Dendritic cell treated with granulocyte-macrophage colony-stimulating factor and Interleukin-4, amounts not matched to agents 40 ng/mL and 50 ng/mL, for 4 days (primary cell): ENCODE measurements at regions not wholly inside any gene's neighbourhood (a gene's known extent, or its start where the extent isn't known, plus 50 kb on each side); places are given as distances from the start of the nearest gene placed in this dataset.
"Not testable (repeated sequence)": the region's sequence is repeated elsewhere in the genome, so short reads cannot be mapped to it uniquely, and the experiment has no call there.

Experiments
- H3K27ac Mint-ChIP-seq: one replicate; pipeline ENCODE4 v1.8.0; 2022; ENCODE audit warnings: mild to moderate bottlenecking, mixed read lengths
- H3K27me3 Mint-ChIP-seq: one replicate; pipeline ENCODE4 v1.8.0; 2022; ENCODE audit warnings: mild to moderate bottlenecking, mixed read lengths
- H3K36me3 Mint-ChIP-seq: one replicate; pipeline ENCODE4 v1.8.0; 2022; ENCODE audit warnings: low read depth, mixed read lengths
- H3K4me1 Mint-ChIP-seq: one replicate; pipeline ENCODE4 v1.8.0; 2022; ENCODE audit warnings: low read depth, mixed read lengths
- H3K4me3 Mint-ChIP-seq: one replicate; pipeline ENCODE4 v1.8.0; 2022; ENCODE audit warnings: mild to moderate bottlenecking, moderate library complexity, mixed read lengths
- H3K9me3 Mint-ChIP-seq: one replicate; pipeline ENCODE4 v1.8.0; 2022; ENCODE audit warnings: mixed read lengths
- intact Hi-C: fragments of 100-400 bp; cut with micrococcal nuclease; formaldehyde crosslinking; loops from one replicate; pipeline ENCODE4 v1.15.0; 2022

DNA sequence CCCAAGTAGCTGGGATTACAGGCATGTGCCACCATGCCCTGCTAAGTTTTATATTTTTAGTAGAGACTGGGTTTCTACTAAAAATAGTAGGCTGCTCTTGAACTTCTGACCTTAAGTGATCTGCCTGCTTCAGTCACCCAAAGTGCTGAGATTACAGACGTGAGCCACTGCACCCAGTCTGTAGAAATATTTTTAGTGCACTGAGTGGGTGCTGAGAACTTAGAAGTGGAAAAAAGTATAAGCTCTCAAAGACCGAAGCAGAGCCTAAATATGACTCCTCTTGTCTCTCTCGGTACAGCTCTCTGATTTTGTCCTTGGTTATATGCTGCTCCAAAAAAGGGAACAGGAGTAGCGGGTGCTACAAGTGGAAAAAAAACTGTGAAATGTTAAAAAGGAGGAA is 353.8 kb upstream of the IZUMO3 start:
- no peaks in the 10 kb centered on the region for H3K36me3 Mint-ChIP-seq
- no peaks in the 10 kb centered on the region for H3K9me3 Mint-ChIP-seq
- intact Hi-C loops: no loop called here
- H3K4me3 Mint-ChIP-seq: no peak overlapping the region
- H3K27ac Mint-ChIP-seq: no peak overlapping the region
- no peaks in the 10 kb centered on the region for H3K27me3 Mint-ChIP-seq
- H3K4me1 Mint-ChIP-seq: no peaks in the 10 kb centered on the region

DNA sequence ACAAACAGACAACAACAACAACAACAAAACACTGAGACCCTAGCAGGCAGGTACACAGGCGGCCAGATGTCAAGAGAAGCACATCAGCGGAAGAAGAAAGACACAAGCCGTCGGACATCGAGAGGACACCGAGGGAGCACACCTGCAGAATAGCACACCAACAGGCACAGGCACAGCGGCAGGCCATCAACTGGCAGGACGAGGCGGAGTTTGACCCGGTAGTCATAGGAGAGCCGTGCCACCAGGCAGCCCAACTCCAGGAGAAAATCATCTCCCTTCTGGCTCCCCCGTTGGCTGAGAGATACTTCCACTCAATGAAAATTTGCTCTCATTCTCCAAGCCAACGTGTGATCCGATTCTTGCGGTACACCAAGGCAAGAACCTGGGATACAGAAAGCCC is 352.1 kb upstream of the IZUMO3 start:
- no peaks in the 10 kb centered on the region for H3K4me1 Mint-ChIP-seq
- H3K9me3 Mint-ChIP-seq: peaks cover 5% of the 10 kb centered on the region
- no peak overlapping the region for H3K27ac Mint-ChIP-seq
- H3K27me3 Mint-ChIP-seq: no peaks in the 10 kb centered on the region
- H3K36me3 Mint-ChIP-seq: no peaks in the 10 kb centered on the region
- intact Hi-C loops: no loop called here
- no peak overlapping the region for H3K4me3 Mint-ChIP-seq

DNA sequence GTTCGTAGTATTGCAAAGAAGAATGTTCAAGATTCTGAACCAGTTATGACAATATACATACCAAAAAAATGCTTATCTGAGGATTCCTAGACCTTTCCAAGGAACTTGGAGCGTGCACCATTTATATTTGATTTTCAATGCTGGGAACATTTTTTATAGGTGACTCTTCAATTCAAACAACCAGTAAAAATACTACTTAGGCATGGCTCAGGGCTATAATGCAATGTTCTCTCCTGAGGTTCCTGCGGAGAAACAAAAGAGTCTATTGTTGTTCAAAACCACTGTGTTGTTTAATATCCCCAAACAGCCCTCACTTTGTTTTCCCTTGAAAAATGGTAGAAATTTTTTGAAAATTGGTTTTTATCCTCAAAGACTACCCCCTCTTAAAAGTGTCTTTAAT is 335.7 kb upstream of the IZUMO3 start:
- intact Hi-C loops: no loop called here
- H3K36me3 Mint-ChIP-seq: no peaks in the 10 kb centered on the region
- no peak overlapping the region for H3K27ac Mint-ChIP-seq
- no peaks in the 10 kb centered on the region for H3K27me3 Mint-ChIP-seq
- H3K4me3 Mint-ChIP-seq: no peak overlapping the region
- H3K9me3 Mint-ChIP-seq: no peaks in the 10 kb centered on the region
- H3K4me1 Mint-ChIP-seq: no peaks in the 10 kb centered on the region

DNA sequence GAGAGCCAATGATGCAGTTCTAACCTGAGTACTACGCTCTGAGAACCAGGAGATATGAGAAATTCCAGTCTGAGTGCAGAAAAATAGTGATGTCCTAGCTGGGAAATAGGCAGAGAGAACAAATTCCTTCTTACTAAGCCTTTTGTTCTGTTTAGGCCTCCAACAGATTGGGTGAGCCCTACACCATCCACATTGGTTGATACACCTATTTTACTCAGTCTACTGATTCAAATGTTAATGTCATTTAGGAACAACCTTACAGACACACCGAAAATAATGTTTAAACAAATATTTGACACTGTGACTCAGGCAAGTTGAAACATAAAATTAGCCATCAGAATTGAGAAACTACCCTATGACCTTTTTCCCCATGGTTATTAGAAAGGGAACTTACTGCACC is 333.9 kb upstream of the IZUMO3 start:
- H3K4me1 Mint-ChIP-seq: no peaks in the 10 kb centered on the region
- H3K9me3 Mint-ChIP-seq: no peaks in the 10 kb centered on the region
- no peak overlapping the region for H3K27ac Mint-ChIP-seq
- no peaks in the 10 kb centered on the region for H3K27me3 Mint-ChIP-seq
- H3K4me3 Mint-ChIP-seq: no peak overlapping the region
- intact Hi-C loops: no loop called here
- no peaks in the 10 kb centered on the region for H3K36me3 Mint-ChIP-seq

DNA sequence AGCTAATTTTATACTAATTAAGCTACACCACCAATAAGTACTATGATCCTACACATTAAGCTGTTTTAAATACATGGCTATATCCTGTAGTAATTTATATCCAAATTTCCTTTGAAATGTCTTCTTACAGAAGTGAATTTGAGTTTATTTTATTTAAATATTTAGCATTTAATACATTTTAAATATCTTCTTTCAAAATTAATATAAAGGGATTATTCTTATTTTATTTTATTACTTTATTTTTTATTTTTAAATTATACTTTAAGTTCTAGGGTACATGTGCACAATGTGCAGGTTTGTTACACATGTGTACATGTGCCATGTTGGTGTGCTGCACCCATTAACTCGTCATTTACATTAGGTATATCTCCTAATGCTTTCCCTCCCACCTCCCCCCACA is 310.9 kb upstream of the IZUMO3 start:
- H3K27me3 Mint-ChIP-seq, H3K4me1 Mint-ChIP-seq, H3K4me3 Mint-ChIP-seq, H3K27ac Mint-ChIP-seq, intact Hi-C loops, H3K36me3 Mint-ChIP-seq: not testable (repeated sequence)
- H3K9me3 Mint-ChIP-seq: peaks cover 17% of the 10 kb centered on the region

DNA sequence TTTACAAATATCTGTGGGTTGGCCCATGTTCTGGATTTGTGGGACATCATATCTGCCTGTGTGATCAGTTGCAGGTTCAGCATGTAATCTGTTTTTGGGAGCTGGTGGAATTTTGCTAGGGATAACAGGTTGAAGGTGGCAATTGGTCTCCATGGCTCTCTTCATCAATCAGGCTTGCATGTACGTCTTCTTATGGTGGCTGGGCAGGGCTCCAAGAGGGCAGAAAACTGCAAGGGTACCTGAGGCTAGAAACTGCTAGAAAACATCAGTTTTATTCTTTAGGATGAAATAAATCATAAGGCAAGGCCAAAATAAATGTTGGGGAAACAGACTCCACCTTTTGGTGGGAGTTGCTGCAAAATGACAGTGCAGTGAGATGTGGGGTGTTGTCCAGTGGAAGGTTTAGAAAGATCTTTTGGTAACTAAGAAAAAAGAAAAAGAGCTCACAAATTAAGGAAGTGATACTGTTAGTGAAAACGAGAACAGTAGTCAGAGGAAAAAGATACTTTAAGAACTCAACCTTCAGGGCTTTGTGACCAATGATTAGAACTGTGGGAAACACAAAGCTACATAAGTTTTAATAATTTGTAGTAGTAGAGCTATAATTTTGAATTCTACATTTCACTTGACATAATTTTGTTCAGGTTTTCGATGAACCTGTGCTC is 300.7 kb upstream of the IZUMO3 start:
- no peaks in the 10 kb centered on the region for H3K27me3 Mint-ChIP-seq

DNA sequence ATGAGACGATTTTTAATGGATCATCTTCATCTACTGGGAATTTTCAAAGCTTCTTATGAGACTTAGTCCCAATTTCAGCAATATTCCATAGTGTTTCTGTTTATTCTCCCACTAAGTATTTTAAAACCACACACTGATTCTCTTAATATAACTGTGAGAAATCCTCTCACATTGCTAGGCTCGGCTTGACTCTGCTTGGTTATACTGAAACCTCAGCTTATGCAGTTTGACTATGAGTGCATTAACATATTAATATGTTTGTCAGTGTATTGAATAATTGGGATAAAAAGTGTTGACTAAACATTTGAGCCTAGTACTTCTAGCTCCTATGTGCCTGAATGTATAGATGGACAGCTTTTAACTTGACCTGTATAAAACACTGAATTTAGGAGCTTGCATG is 298.5 kb upstream of the IZUMO3 start:
- no peak overlapping the region for H3K27ac Mint-ChIP-seq
- H3K36me3 Mint-ChIP-seq: no peaks in the 10 kb centered on the region
- intact Hi-C loops: no loop called here
- H3K4me3 Mint-ChIP-seq: no peak overlapping the region
- H3K4me1 Mint-ChIP-seq: no peaks in the 10 kb centered on the region
- H3K27me3 Mint-ChIP-seq: no peaks in the 10 kb centered on the region
- no peaks in the 10 kb centered on the region for H3K9me3 Mint-ChIP-seq

More for the DNA sequence above, 300.7 kb upstream of the IZUMO3 start:
- H3K9me3 Mint-ChIP-seq: no peaks in the 10 kb centered on the region
- no peak overlapping the region for H3K27ac Mint-ChIP-seq
- H3K36me3 Mint-ChIP-seq: no peaks in the 10 kb centered on the region
- H3K4me3 Mint-ChIP-seq: no peak overlapping the region
- no peaks in the 10 kb centered on the region for H3K4me1 Mint-ChIP-seq
- intact Hi-C loops: no loop called here

DNA sequence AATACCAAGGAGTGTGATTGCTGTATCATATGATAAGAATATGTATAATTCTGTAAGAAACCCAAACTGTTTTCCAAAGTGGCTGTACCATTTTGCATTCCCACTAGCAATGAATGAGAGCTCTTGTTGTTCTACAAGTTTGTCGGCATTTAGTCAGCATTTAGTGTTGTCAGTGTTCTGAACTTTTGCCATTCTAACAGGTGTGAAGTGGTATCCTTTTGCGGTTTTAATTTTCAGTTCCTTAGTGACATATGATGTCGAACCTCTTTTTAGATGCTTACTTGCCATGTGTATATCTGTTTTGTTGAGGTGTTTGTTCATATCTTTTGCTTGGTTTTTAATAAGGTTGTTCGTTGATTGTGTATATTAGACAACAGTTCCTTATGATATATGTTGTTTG is 296.3 kb upstream of the IZUMO3 start:
- intact Hi-C loops: no loop called here
- H3K27me3 Mint-ChIP-seq: no peaks in the 10 kb centered on the region
- no peak overlapping the region for H3K4me3 Mint-ChIP-seq
- H3K27ac Mint-ChIP-seq: no peak overlapping the region
- H3K36me3 Mint-ChIP-seq: no peaks in the 10 kb centered on the region
- no peaks in the 10 kb centered on the region for H3K9me3 Mint-ChIP-seq
- no peaks in the 10 kb centered on the region for H3K4me1 Mint-ChIP-seq

DNA sequence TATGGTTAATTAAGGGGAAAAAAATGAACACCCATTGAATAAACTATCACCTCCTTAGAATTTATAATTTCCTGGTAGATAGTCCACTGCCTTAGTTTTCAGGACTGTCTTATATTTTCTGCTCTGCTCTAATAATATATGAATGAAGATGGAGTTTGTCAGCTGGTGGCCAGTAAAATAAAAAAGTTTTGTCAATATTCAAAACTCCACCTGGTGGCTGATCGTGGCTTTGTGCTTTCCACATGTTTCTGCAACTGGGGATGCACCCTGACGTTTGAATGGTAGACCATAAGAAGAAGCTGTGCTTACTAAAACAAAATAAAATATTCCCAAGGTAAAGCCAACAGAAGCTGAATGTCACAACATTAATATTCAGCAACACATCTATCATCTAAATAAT is 286.6 kb upstream of the IZUMO3 start:
- Mint-ChIP-seq H3K27ac (no peak overlapping the region), H3K4me3 (no peak overlapping the region), H3K9me3 (no peaks in the 10 kb centered on the region), H3K4me1 (no peaks in the 10 kb centered on the region), H3K36me3 (no peaks in the 10 kb centered on the region), H3K27me3 (no peaks in the 10 kb centered on the region)
- intact Hi-C loops: no loop called here

DNA sequence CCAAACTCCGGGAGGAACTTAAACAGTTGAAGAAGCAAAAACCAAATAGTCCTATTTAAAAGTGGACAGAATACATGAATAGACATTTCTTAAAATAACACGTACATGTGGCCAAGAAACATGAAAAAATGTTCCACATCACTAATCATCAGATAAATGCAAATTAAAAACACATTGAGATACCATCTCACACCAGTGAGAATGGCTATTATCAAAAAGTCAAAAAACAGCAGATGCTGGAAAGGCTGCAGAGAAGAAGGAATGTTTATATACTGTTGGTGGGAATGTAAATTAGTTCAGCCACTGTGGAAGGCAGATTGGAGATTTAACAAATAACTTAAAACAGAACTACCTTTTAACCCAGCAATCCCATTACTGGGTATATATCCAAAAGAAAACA is 283.0 kb upstream of the IZUMO3 start:
- no peaks in the 10 kb centered on the region for H3K9me3 Mint-ChIP-seq
- no peak overlapping the region for H3K27ac Mint-ChIP-seq
- H3K36me3 Mint-ChIP-seq: no peaks in the 10 kb centered on the region
- no peaks in the 10 kb centered on the region for H3K27me3 Mint-ChIP-seq
- H3K4me1 Mint-ChIP-seq: no peaks in the 10 kb centered on the region
- intact Hi-C loops: no loop called here
- H3K4me3 Mint-ChIP-seq: no peak overlapping the region

DNA sequence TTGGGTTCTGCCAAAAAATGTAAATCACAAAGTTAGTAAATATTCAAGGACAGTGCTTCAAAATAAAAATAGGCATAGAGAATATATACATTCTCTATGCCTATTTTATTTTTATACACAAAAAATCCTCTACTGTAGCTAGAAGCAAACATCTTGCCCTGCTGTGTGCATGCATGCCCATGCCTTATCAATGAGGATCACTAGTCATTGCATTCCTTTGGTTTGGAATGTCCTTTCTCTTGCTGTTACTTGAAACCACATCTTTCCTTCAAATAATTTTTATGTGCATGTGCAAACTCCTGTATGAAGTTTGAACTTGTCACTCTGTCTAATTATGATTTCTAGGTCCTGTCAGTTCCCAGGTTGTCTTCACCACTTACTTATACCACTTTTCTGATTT is 278.9 kb upstream of the IZUMO3 start:
- Mint-ChIP-seq H3K9me3 (no peaks in the 10 kb centered on the region), H3K4me1 (no peaks in the 10 kb centered on the region), H3K27ac (no peak overlapping the region), H3K4me3 (no peak overlapping the region), H3K27me3 (no peaks in the 10 kb centered on the region), H3K36me3 (no peaks in the 10 kb centered on the region)
- intact Hi-C loops: no loop called here

DNA sequence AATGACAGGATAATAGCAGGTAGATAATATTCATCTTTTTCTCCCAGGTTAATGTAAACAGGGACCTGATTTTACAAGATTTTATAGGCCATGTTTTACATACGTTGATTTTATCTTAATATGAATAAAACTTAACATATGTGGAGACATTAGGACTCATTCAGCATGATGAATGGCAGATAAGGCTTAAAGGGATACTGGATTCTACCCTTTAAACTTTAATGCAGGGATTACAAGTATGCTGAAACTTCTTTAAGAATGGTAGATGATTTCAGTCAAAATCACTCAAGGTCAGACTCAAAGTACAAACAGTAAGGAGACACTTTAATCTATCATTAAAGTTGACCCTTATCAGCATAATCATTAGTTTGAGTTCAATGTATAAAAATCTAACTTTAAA is 274.5 kb upstream of the IZUMO3 start:
- no peaks in the 10 kb centered on the region for H3K27me3 Mint-ChIP-seq
- no peaks in the 10 kb centered on the region for H3K36me3 Mint-ChIP-seq
- intact Hi-C loops: no loop called here
- H3K27ac Mint-ChIP-seq: no peak overlapping the region
- no peaks in the 10 kb centered on the region for H3K9me3 Mint-ChIP-seq
- no peaks in the 10 kb centered on the region for H3K4me1 Mint-ChIP-seq
- H3K4me3 Mint-ChIP-seq: no peak overlapping the region

DNA sequence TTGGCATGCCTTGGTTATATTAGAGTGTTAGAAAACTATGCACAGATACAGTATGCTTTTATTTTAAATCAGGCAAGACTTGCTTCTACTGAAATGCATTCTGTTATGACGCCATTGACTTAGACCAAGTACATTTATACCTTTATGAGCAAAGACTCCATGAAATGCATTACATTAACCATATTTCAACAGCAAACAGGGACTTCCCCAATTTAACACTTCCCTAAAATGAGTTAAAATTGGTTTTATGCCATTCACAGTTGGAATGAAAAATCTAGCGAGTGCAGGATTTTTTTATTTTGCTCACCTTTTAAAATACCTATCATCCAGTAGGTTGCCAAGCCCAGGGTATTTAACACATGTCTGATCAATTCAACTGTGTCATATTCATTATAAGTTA is 272.1 kb upstream of the IZUMO3 start:
- intact Hi-C loops: no loop called here
- no peaks in the 10 kb centered on the region for H3K36me3 Mint-ChIP-seq

DNA sequence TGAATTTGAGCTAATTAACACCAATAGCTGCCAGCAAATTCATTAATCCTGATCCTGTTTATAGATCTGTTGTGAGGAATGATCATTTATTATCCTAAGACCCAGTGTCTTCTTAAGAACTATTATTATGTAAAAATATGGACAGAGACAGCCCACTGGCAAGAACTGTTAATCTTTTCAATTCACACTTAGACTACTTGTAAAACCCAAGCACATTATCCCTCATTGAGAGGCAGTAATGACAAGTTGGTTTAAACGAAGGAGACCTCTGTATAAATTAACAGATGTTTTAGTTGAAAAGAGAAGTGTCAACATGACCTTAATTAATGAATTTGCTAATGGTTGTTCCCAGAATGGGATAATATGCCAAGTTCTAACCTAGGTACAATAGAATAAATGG is 270.3 kb upstream of the IZUMO3 start:
- Mint-ChIP-seq H3K36me3 (no peaks in the 10 kb centered on the region), H3K9me3 (no peaks in the 10 kb centered on the region), H3K27ac (no peak overlapping the region), H3K27me3 (no peaks in the 10 kb centered on the region), H3K4me3 (no peak overlapping the region), H3K4me1 (no peaks in the 10 kb centered on the region)
- intact Hi-C loops: no loop called here

More for the DNA sequence above, 272.1 kb upstream of the IZUMO3 start:
- no peaks in the 10 kb centered on the region for H3K27me3 Mint-ChIP-seq
- H3K4me1 Mint-ChIP-seq: no peaks in the 10 kb centered on the region
- H3K27ac Mint-ChIP-seq: no peak overlapping the region
- H3K9me3 Mint-ChIP-seq: no peaks in the 10 kb centered on the region
- H3K4me3 Mint-ChIP-seq: no peak overlapping the region

DNA sequence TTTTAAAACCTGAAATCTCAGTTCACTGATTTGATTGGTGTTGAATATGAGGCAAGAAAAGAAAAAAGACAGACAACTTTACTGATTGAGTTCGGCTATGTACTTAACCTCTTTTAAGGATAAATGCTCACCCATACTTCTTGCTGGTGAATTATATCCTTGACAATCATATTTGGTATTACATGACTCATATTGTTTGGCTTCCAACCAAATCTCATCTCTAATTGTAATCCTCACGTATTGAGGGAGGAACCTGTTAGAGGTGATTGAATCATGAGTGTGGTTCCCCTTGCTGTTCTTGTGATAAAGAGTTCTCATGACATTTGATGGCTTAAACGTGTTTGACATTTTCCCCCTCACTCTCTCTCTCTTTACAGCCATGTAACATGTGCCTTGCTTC is 255.6 kb upstream of the IZUMO3 start:
- Mint-ChIP-seq H3K27ac (no peak overlapping the region), H3K36me3 (no peaks in the 10 kb centered on the region), H3K4me1 (no peaks in the 10 kb centered on the region), H3K27me3 (no peaks in the 10 kb centered on the region), H3K9me3 (no peaks in the 10 kb centered on the region), H3K4me3 (no peak overlapping the region)
- intact Hi-C loops: no loop called here
